DND-41 (cell line): ENCODE measurements at regions not wholly inside any gene's neighbourhood (a gene's known extent, or its start where the extent isn't known, plus 50 kb on each side); places are given as distances from the start of the nearest gene placed in this dataset.

Source experiments
- CTCF ChIP-seq: IDR thresholded peaks from 2 replicates; pipeline ENCODE4 v1.5.1; 2012; ENCODE audit warnings: borderline replicate concordance, low read length, moderate library complexity, mild to moderate bottlenecking; ENCODE audit not compliant: poor library complexity, severe bottlenecking; ENCODE audit errors: extremely low read depth
- EZH2 ChIP-seq: IDR thresholded peaks from 3 replicates; pipeline ENCODE4 v1.6.1; 2012; ENCODE audit warnings: borderline replicate concordance, low read depth, mild to moderate bottlenecking, moderate library complexity, low read length, inconsistent platforms; ENCODE audit not compliant: severe bottlenecking

- TF ChIP-seq CTCF, result no peak
- no peak for TF ChIP-seq EZH2
Observed at GRCh38 chr12:60758224-60758623, 1162.4 kb downstream of the SLC16A7 start.
